ENCODE measurements at regions not wholly inside any gene's neighbourhood (a gene's known extent, or its start where the extent isn't known, plus 50 kb on each side); places are given as distances from the start of the nearest gene placed in this dataset.

DNA sequence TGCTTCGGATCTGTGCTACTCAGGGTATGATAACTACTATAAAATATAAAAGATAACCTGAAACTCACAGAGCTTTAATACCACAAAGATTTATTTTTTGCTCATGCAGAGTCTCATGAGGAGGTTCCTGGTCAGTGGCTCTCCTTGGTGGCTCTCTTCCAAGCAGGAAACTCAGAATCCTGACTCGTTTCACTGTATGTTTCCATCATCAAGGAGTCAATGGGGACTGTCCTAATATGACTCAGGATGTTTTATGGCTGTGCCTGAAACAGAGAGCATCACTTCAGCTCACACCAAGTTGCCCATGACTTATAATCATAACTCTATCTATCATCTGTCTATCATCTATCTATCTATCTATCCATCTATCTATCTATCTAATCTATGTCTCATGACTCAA lies 620.8 kb upstream of the NR3C2 start:
- no peak overlapping the region for H3K4me3 ChIP-seq (ENCODE audit: low read depth, low read length)
- TF ChIP-seq, protein P1, sequence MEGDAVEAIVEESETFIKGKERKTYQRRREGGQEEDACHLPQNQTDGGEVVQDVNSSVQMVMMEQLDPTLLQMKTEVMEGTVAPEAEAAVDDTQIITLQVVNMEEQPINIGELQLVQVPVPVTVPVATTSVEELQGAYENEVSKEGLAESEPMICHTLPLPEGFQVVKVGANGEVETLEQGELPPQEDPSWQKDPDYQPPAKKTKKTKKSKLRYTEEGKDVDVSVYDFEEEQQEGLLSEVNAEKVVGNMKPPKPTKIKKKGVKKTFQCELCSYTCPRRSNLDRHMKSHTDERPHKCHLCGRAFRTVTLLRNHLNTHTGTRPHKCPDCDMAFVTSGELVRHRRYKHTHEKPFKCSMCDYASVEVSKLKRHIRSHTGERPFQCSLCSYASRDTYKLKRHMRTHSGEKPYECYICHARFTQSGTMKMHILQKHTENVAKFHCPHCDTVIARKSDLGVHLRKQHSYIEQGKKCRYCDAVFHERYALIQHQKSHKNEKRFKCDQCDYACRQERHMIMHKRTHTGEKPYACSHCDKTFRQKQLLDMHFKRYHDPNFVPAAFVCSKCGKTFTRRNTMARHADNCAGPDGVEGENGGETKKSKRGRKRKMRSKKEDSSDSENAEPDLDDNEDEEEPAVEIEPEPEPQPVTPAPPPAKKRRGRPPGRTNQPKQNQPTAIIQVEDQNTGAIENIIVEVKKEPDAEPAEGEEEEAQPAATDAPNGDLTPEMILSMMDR (IDR thresholded peaks at IDR 0.05; ENCODE audit: control insufficient read depth, extremely low read depth, insufficient read depth): no peak
- no peak for DNase-seq (ENCODE audit: low read depth)

DNA sequence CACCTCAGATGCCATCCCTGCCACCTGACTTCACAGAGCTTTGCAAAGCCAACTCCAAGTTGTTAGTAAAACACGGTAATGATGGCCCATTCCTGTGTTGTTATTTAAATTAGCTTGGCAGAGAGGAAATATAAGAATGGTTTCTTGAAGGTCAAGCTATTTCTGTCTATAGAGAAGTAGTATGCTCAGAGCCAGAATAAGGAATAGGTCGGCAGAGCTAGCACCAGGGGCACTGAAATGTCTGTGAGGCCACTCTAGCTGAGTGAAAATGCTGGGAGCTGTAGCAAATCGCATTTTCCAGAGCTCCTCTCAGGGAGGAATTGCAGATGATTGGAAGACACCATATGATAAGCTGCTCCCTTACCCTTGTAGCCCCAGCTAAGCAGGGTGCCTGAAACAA lies 615.4 kb upstream of the NR3C2 start:
- DNase-seq (ENCODE audit: low read depth): no peak
- TF ChIP-seq, protein P1 (IDR thresholded peaks at IDR 0.05; ENCODE audit: control insufficient read depth, extremely low read depth, insufficient read depth): no peak
- H3K4me3 ChIP-seq (ENCODE audit: low read depth, low read length): no peak overlapping the region

DNA sequence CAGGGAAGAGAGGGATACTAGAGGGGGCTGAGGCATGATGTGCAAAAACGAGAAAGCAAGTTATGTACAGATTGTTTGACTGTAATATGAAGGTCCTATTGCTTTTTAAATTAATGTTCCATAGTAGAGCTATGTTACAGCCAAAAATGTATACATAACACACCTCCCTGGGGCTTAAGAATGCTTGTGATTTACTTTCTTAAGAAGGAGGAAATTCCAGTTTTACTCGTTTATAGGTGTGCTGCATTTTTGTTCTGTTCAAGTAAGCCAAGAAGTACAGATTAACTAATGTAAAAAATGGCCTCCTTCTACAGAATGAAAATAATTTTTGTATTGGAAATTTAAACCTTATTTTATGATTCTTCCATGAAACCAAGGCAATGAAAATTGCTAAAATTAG lies 614.4 kb upstream of the NR3C2 start:
- peak; percentile 63 for DNase-seq (ENCODE audit: low read depth)
- TF ChIP-seq, protein P1 (IDR thresholded peaks at IDR 0.05; ENCODE audit: control insufficient read depth, extremely low read depth, insufficient read depth): no peak
- no peak overlapping the region for H3K4me3 ChIP-seq (ENCODE audit: low read depth, low read length)

DNA sequence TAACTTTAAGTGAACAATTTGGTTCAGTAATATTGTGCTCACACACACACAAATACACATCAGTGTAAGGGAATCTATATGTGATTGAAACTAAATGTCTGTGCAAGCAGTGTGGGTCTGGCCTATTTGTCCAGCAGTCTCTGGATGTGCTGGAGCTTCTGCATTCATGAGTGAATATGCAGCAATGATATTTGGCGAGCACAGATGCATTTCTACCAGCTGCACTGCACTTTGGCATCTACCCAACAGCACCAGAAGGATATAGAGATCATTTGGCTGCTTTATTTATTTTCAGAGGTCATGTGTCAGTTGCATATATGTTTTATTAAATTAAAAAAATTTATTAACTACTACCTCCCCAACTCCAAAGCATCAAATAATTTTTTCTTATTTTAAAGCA lies 613.4 kb upstream of the NR3C2 start:
- TF ChIP-seq, protein P1 (IDR thresholded peaks at IDR 0.05; ENCODE audit: control insufficient read depth, extremely low read depth, insufficient read depth): no peak
- DNase-seq (ENCODE audit: low read depth): no peak
- H3K4me3 ChIP-seq (ENCODE audit: low read depth, low read length): no peak overlapping the region

DNA sequence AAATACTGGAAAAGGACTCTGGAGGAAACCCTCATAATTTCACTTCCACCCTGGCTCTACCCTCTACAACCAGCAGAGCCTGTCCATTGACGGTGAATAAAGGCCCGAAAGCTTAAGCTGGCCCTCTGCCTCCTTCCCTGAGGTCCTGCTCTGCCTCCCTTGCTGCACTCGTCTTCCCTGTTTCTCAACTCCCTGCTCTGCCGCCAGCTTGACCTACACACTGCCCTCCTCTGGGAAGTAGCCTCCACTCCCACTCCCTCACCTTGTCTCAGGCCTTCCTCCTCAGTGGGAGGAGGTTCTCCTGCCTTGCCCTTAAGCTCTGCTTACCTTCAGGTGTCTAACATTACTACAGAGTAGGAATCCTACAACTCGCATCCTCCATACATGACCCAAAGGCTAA lies 608.6 kb upstream of the NR3C2 start:
- TF ChIP-seq, protein P1 (IDR thresholded peaks at IDR 0.05; ENCODE audit: control insufficient read depth, extremely low read depth, insufficient read depth): no peak
- DNase-seq (ENCODE audit: low read depth): no peak
- H3K4me3 ChIP-seq (ENCODE audit: low read depth, low read length): no peak overlapping the region

DNA sequence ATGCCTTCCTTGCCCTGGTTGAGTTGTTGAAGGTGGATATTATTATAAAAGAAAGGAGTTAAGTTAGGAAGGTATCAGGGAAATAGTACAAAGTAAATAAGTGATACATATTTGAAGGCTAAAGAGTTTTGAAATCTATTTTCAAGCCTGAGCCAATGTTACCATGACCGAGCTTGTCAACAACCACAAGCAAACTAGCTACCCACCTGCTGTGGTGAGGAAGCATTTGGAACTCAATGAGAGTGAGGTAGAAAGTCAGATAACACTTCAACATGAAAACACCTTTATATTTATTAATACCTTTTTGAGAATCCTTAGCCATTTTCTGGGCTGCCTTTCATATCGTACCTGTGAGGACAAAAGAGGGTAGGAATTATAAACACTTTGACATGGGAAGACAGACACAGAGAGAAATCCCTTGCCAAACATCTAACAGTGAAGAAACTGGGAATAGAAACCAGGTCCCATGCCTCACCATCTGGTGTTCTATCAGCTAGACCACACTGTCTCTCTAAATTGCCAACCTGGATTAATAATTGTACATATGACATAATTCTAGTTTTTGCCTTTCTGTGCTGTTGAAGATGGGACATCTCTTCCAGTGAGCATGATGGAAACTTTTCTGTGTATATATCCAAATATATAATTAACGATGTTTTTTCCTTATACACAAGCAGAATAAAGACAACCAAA lies 606.4 kb upstream of the NR3C2 start:
- TF ChIP-seq, protein P1 (IDR thresholded peaks at IDR 0.05; ENCODE audit: control insufficient read depth, extremely low read depth, insufficient read depth): no peak
- no peak overlapping the region for H3K4me3 ChIP-seq (ENCODE audit: low read depth, low read length)
- no peak for DNase-seq (ENCODE audit: low read depth)

DNA sequence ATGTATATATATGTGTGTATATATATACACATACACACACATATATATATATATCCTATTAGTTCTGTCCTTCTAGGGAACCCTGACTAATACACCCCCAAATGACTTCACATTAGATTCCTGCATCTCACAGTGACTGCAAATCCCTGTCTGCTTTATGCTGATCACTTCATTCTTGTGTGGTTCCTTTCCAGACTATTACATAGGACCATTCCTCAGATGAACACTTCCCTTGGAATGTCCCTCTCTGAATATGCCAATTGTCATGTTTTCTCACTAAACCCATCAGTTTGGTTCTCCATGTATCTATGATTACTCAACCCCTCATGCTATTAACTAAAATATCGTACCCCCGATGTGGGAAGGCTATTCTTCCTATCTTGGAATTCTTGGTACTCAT lies 605.2 kb upstream of the NR3C2 start:
- DNase-seq (ENCODE audit: low read depth): no peak
- TF ChIP-seq, protein P1 (IDR thresholded peaks at IDR 0.05; ENCODE audit: control insufficient read depth, extremely low read depth, insufficient read depth): no peak
- H3K4me3 ChIP-seq (ENCODE audit: low read depth, low read length): no peak overlapping the region

Data from LNCaP clone FGC (cell line).